WTC11 (cell line): ENCODE measurements at regions not wholly inside any gene's neighbourhood (a gene's known extent, or its start where the extent isn't known, plus 50 kb on each side); places are given as distances from the start of the nearest gene placed in this dataset.

ENCODE experiments used
- ATAC-seq: fragments of 200-7000 bp; cut with Tn5 transposase; 2 replicates; pipeline ENCODE4 v1.10.0; 2021; ENCODE audit warnings: mild to moderate bottlenecking, moderate library complexity
- CTCF ChIA-PET: fragments of 300-600 bp; sonication (Branson Sonifier 250); formaldehyde crosslinking; loops from one replicate; lab custom pipeline; 2021; ENCODE audit warnings: antibody characterized with exemption; lab: Charles Lee
- POLR2A ChIA-PET: fragments of 350-600 bp; sonication (Branson Sonifier 250); formaldehyde crosslinking; loops from one replicate; lab custom pipeline; 2021; ENCODE audit warnings: antibody characterized with exemption; lab: Charles Lee
- DNase-seq: peaks from one replicate; pipeline ENCODE4 v3.0.0; 2021; ENCODE audit warnings: low spot score
- H3K27ac Mint-ChIP-seq: 2 replicates; pipeline ENCODE4 v1.8.0; 2021; ENCODE audit warnings: mixed read lengths
- H3K27me3 Mint-ChIP-seq: 2 replicates; pipeline ENCODE4 v1.8.0; 2021; ENCODE audit warnings: low read depth, mild to moderate bottlenecking, moderate library complexity, mixed read lengths
- H3K36me3 Mint-ChIP-seq: 2 replicates; pipeline ENCODE4 v1.8.0; 2021; ENCODE audit warnings: mixed read lengths
- H3K4me1 Mint-ChIP-seq: 2 replicates; pipeline ENCODE4 v1.8.0; 2022; ENCODE audit warnings: mixed read lengths
- H3K4me3 Mint-ChIP-seq: 2 replicates; pipeline ENCODE4 v1.8.0; 2021; ENCODE audit warnings: mild to moderate bottlenecking, moderate library complexity, mixed read lengths
- H3K9me3 Mint-ChIP-seq: 2 replicates; pipeline ENCODE4 v1.8.0; 2021; ENCODE audit warnings: mixed read lengths
- AR ChIP-seq: fragments of 250-450 bp; sonication (Bioruptor Pico); IDR thresholded peaks from 2 replicates; pipeline ENCODE4 v1.9.0; 2021; ENCODE audit warnings: mild to moderate bottlenecking
- ELF4 ChIP-seq: sonication (generic); formaldehyde crosslinking; IDR thresholded peaks from 2 replicates; pipeline ENCODE4 v1.8.1; 2022; ENCODE audit warnings: low read depth, mild to moderate bottlenecking, moderate library complexity, missing genetic modification reagents
- EMX1 ChIP-seq: fragments of 250-450 bp; sonication (Bioruptor Pico); IDR thresholded peaks from 2 replicates; pipeline ENCODE4 v1.8.0; 2021; ENCODE audit warnings: mild to moderate bottlenecking
- FOXJ3 ChIP-seq: sonication (generic); formaldehyde crosslinking; IDR thresholded peaks from 2 replicates; pipeline ENCODE4 v1.9.0; 2021; ENCODE audit warnings: missing genetic modification reagents, mild to moderate bottlenecking, borderline replicate concordance
- FOXK1 ChIP-seq: sonication (generic); formaldehyde crosslinking; IDR thresholded peaks from 2 replicates; pipeline ENCODE4 v1.8.0; 2022; ENCODE audit warnings: mild to moderate bottlenecking, moderate library complexity, missing genetic modification reagents
- GRHL2 ChIP-seq: fragments of 250-450 bp; sonication (Bioruptor Pico); IDR thresholded peaks from 2 replicates; pipeline ENCODE4 v1.8.0; 2022; ENCODE audit warnings: mild to moderate bottlenecking, moderate library complexity; ENCODE audit not compliant: insufficient replicate concordance, severe bottlenecking
- GTF2I ChIP-seq: fragments of 250-450 bp; sonication (Bioruptor Pico); conservative IDR thresholded peaks from 2 replicates; pipeline ENCODE4 v1.4.0; 2021; ENCODE audit warnings: mild to moderate bottlenecking
- HMGA2 ChIP-seq: fragments of 250-450 bp; sonication (Bioruptor Pico); IDR thresholded peaks from 2 replicates; pipeline ENCODE4 v1.4.0; 2021; ENCODE audit warnings: mild to moderate bottlenecking, moderate library complexity
- IRF1 ChIP-seq: sonication (generic); formaldehyde crosslinking; IDR thresholded peaks from 2 replicates; pipeline ENCODE4 v1.8.0; 2023; ENCODE audit warnings: missing genetic modification reagents
- IRF2 ChIP-seq: sonication (generic); formaldehyde crosslinking; IDR thresholded peaks from 2 replicates; pipeline ENCODE4 v1.8.0; 2022; ENCODE audit warnings: low read depth, missing genetic modification reagents, borderline replicate concordance
- JAZF1 ChIP-seq: fragments of 250-450 bp; sonication (Bioruptor Pico); IDR thresholded peaks from 2 replicates; pipeline ENCODE4 v1.9.0; 2021; ENCODE audit warnings: moderate library complexity, mild to moderate bottlenecking, inconsistent platforms
- JUN ChIP-seq: sonication (generic); formaldehyde crosslinking; IDR thresholded peaks from 2 replicates; pipeline ENCODE4 v1.8.0; 2023; ENCODE audit warnings: mild to moderate bottlenecking, missing genetic modification reagents
- NR1H2 ChIP-seq: sonication (generic); formaldehyde crosslinking; IDR thresholded peaks from 2 replicates; pipeline ENCODE4 v1.9.0; 2021; ENCODE audit warnings: mild to moderate bottlenecking, moderate library complexity, missing genetic modification reagents
- NR3C1 ChIP-seq: sonication (generic); formaldehyde crosslinking; conservative IDR thresholded peaks from 2 replicates; pipeline ENCODE4 v1.8.1; 2023; ENCODE audit warnings: low read depth, mild to moderate bottlenecking, missing genetic modification reagents
- OVOL2 ChIP-seq: fragments of 250-450 bp; sonication (Bioruptor Pico); IDR thresholded peaks from 2 replicates; pipeline ENCODE4 v1.9.0; 2021; ENCODE audit warnings: mild to moderate bottlenecking, borderline replicate concordance
- ZBTB21 ChIP-seq: sonication (generic); formaldehyde crosslinking; IDR thresholded peaks from 2 replicates; pipeline ENCODE4 v1.8.1; 2023; ENCODE audit warnings: mild to moderate bottlenecking, missing genetic modification reagents, borderline replicate concordance
- ZNF232 ChIP-seq: sonication (generic); formaldehyde crosslinking; IDR thresholded peaks from 2 replicates; pipeline ENCODE4 v1.8.0; 2022; ENCODE audit warnings: mild to moderate bottlenecking, missing genetic modification reagents
- ZNF263 ChIP-seq: sonication (generic); formaldehyde crosslinking; IDR thresholded peaks from 2 replicates; pipeline ENCODE4 v1.8.1; 2022; ENCODE audit warnings: low read depth, mild to moderate bottlenecking, moderate library complexity, missing genetic modification reagents
- ZNF317 ChIP-seq: sonication (generic); formaldehyde crosslinking; IDR thresholded peaks from 2 replicates; pipeline ENCODE4 v1.8.1; 2023; ENCODE audit warnings: low read depth, mild to moderate bottlenecking, moderate library complexity, missing genetic modification reagents, borderline replicate concordance
- ZNF396 ChIP-seq: fragments of 250-450 bp; sonication (Bioruptor Pico); IDR thresholded peaks from 2 replicates; pipeline ENCODE4 v1.8.0; 2021; ENCODE audit warnings: mild to moderate bottlenecking, moderate library complexity, borderline replicate concordance
- ZNF416 ChIP-seq: fragments of 250-450 bp; sonication (Bioruptor Pico); IDR thresholded peaks from 2 replicates; pipeline ENCODE4 v1.9.0; 2021; ENCODE audit warnings: mild to moderate bottlenecking, inconsistent platforms
- ZNF425 ChIP-seq: fragments of 250-450 bp; sonication (Bioruptor Pico); conservative IDR thresholded peaks from 2 replicates; pipeline ENCODE4 v1.9.0; 2021; ENCODE audit warnings: mild to moderate bottlenecking
- ZNF512 ChIP-seq: sonication (generic); formaldehyde crosslinking; IDR thresholded peaks from 2 replicates; pipeline ENCODE4 v1.8.1; 2022; ENCODE audit warnings: missing genetic modification reagents, borderline replicate concordance

- no peak overlapping the region for H3K27ac Mint-ChIP-seq
- TF ChIP-seq ZNF232 (CRISPR knock-in tag), result no peak
- TF ChIP-seq GRHL2, result no peak
- no peak for TF ChIP-seq ZNF263 (CRISPR knock-in tag)
- TF ChIP-seq JAZF1 (CRISPR knock-in tag), result no peak
- TF ChIP-seq ELF4 (CRISPR knock-in tag), result no peak
- TF ChIP-seq JUN (CRISPR knock-in tag), result no peak
- no peak for TF ChIP-seq FOXJ3 (CRISPR knock-in tag)
- TF ChIP-seq ZNF425 (CRISPR knock-in tag), result no peak
- H3K4me3 Mint-ChIP-seq, result no peak overlapping the region
- peaks cover 28% of the 10 kb centered on the region for H3K4me1 Mint-ChIP-seq
- no peaks in the 10 kb centered on the region for H3K36me3 Mint-ChIP-seq
- no peaks in the 10 kb centered on the region for H3K9me3 Mint-ChIP-seq
- CTCF ChIA-PET, result no interaction called here
- ATAC-seq, result no peak
- H3K27me3 Mint-ChIP-seq, result peaks cover 9% of the 10 kb centered on the region; the same call in 1 of the 2 replicates
- POLR2A ChIA-PET, result no interaction called here
- DNase-seq, result no peak
Measured at GRCh38 chr5:133792024-133792423, 176.4 kb downstream of the C5orf15 start.

- peaks cover 9% of the 10 kb centered on the region; the same call in 1 of the 2 replicates for H3K27me3 Mint-ChIP-seq
- TF ChIP-seq ZNF317 (CRISPR knock-in tag), result no peak
- TF ChIP-seq ZNF512 (CRISPR knock-in tag), result no peak
- no peak for TF ChIP-seq NR3C1 (CRISPR knock-in tag)
- no peak for TF ChIP-seq ZBTB21 (CRISPR knock-in tag)
- TF ChIP-seq IRF2 (CRISPR knock-in tag), result no peak
- no peak for TF ChIP-seq FOXK1 (CRISPR knock-in tag)
- no peak for TF ChIP-seq EMX1 (CRISPR knock-in tag)
- POLR2A ChIA-PET, result no interaction called here
- no peak overlapping the region for H3K4me3 Mint-ChIP-seq
- no peaks in the 10 kb centered on the region for H3K36me3 Mint-ChIP-seq
- DNase-seq, result no peak
- no peak overlapping the region for H3K27ac Mint-ChIP-seq
- peaks cover 25% of the 10 kb centered on the region for H3K4me1 Mint-ChIP-seq
- ATAC-seq, result no peak
- CTCF ChIA-PET, result no interaction called here
- no peaks in the 10 kb centered on the region for H3K9me3 Mint-ChIP-seq
Measured at GRCh38 chr5:133790898-133791297, 177.5 kb downstream of the C5orf15 start.

- DNase-seq (no peak), ATAC-seq (no peak)
- CTCF ChIA-PET, result interaction anchor here (1.0 to 1.2 kb wide), 2 partner anchors 366 to 368 kb away, joined by 3 to 4 read pairs; no protein-coding TSS in a partner anchor
- Mint-ChIP-seq H3K4me3 (no peak overlapping the region), H3K36me3 (no peaks in the 10 kb centered on the region), H3K27ac (no peak overlapping the region), H3K9me3 (no peaks in the 10 kb centered on the region), H3K27me3 (peaks cover 13% of the 10 kb centered on the region), H3K4me1 (peaks cover 12% of the 10 kb centered on the region)
- POLR2A ChIA-PET, result no interaction called here
- TF ChIP-seq GTF2I (CRISPR knock-in tag) (no peak), IRF1 (no peak), ZNF425 (CRISPR knock-in tag) (no peak), ZNF416 (CRISPR knock-in tag) (no peak), ZNF396 (CRISPR knock-in tag) (no peak), AR (CRISPR knock-in tag) (no peak), GRHL2 (no peak), HMGA2 (no peak), NR1H2 (CRISPR knock-in tag) (no peak), OVOL2 (CRISPR knock-in tag) (no peak)
Measured at GRCh38 chr5:133789428-133789827, 177.1 kb upstream of the FSTL4 start.
